ENCODE measurements at regions not wholly inside any gene's neighbourhood (a gene's known extent, or its start where the extent isn't known, plus 50 kb on each side); places are given as distances from the start of the nearest gene placed in this dataset.

GRCh38 chr19:13583114-13583513 lies 76.8 kb upstream of the CACNA1A start:
- TF ChIP-seq CTCF (conservative IDR thresholded peaks at IDR 0.05; ENCODE audit: low read depth, low read length) (no peak), EZH2 (IDR thresholded peaks at IDR 0.05; ENCODE audit: borderline replicate concordance, low read depth, low read length, poor library complexity, severe bottlenecking) (no peak)
